Endothelial cell (in vitro differentiated cells): ENCODE measurements at regions not wholly inside any gene's neighbourhood (a gene's known extent, or its start where the extent isn't known, plus 50 kb on each side); places are given as distances from the start of the nearest gene placed in this dataset.

Source experiments
- DNase-seq: peaks from one replicate; pipeline ENCODE4 v3.0.0; 2021; ENCODE audit warnings: low spot score
- H3K27ac Mint-ChIP-seq: one replicate; pipeline ENCODE4 v1.8.0; 2021; ENCODE audit warnings: mixed read lengths, inconsistent platforms; ENCODE audit not compliant: unreplicated experiment
- H3K27me3 Mint-ChIP-seq: one replicate; pipeline ENCODE4 v1.8.0; 2021; ENCODE audit warnings: mild to moderate bottlenecking, moderate library complexity, mixed read lengths, inconsistent platforms; ENCODE audit not compliant: unreplicated experiment
- H3K36me3 Mint-ChIP-seq: one replicate; pipeline ENCODE4 v1.8.0; 2021; ENCODE audit warnings: mild to moderate bottlenecking, low read depth, mixed read lengths, inconsistent platforms; ENCODE audit not compliant: unreplicated experiment
- H3K4me1 Mint-ChIP-seq: one replicate; pipeline ENCODE4 v1.8.0; 2021; ENCODE audit warnings: mild to moderate bottlenecking, mixed read lengths, inconsistent platforms; ENCODE audit not compliant: unreplicated experiment
- H3K4me3 Mint-ChIP-seq: one replicate; pipeline ENCODE4 v1.8.0; 2021; ENCODE audit warnings: mild to moderate bottlenecking, mixed read lengths, inconsistent platforms; ENCODE audit not compliant: unreplicated experiment
- H3K9me3 Mint-ChIP-seq: one replicate; pipeline ENCODE4 v1.8.0; 2021; ENCODE audit warnings: mixed read lengths, inconsistent platforms; ENCODE audit not compliant: unreplicated experiment
- TF ChIP-seq, protein P1 (sequence below): fragments of 200-600 bp; sonication (generic); IDR thresholded peaks from one replicate; pipeline ENCODE4 v1.5.0; 2021; ENCODE audit warnings: antibody characterized with exemption; ENCODE audit not compliant: unreplicated experiment

DNA sequence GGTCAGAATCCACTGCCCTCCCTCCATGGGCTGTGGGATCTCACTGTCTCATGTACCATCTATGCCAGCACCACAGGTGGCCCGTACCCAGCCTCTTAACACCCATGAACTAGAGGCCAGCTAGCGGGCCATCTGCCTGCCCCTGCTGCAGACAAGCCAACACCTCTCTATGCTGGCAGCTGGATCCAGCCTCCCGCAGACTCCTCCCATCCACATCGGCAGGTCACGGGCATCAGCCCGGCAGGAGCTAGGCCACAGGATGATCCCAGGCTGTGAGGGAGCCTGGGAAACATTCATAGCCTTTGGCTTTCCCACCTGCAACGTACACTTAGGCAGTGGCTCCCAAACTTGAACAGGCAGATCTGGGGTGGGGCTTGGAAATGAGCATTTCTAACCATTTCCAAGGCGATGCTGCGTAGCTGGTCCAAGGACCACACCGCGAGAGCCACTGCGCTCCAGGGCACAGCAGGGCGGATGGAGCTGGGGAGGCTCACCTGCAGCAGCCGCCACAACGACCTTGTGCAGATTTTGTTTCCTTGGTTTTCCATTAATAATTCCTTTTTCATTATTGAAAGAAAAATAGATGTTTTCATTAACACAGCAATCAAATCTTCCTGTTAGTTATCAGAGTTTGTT, 114.7 kb downstream of the KCNF1 start:
- H3K4me3 Mint-ChIP-seq, result no peak overlapping the region
- H3K27me3 Mint-ChIP-seq, result peaks cover 9% of the 10 kb centered on the region
- no peak for DNase-seq
- H3K4me1 Mint-ChIP-seq, result peaks cover 13% of the 10 kb centered on the region
- H3K36me3 Mint-ChIP-seq, result no peaks in the 10 kb centered on the region
- no peaks in the 10 kb centered on the region for H3K9me3 Mint-ChIP-seq
- no peak overlapping the region for H3K27ac Mint-ChIP-seq
- TF ChIP-seq, protein P1, sequence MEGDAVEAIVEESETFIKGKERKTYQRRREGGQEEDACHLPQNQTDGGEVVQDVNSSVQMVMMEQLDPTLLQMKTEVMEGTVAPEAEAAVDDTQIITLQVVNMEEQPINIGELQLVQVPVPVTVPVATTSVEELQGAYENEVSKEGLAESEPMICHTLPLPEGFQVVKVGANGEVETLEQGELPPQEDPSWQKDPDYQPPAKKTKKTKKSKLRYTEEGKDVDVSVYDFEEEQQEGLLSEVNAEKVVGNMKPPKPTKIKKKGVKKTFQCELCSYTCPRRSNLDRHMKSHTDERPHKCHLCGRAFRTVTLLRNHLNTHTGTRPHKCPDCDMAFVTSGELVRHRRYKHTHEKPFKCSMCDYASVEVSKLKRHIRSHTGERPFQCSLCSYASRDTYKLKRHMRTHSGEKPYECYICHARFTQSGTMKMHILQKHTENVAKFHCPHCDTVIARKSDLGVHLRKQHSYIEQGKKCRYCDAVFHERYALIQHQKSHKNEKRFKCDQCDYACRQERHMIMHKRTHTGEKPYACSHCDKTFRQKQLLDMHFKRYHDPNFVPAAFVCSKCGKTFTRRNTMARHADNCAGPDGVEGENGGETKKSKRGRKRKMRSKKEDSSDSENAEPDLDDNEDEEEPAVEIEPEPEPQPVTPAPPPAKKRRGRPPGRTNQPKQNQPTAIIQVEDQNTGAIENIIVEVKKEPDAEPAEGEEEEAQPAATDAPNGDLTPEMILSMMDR, result no peak

DNA sequence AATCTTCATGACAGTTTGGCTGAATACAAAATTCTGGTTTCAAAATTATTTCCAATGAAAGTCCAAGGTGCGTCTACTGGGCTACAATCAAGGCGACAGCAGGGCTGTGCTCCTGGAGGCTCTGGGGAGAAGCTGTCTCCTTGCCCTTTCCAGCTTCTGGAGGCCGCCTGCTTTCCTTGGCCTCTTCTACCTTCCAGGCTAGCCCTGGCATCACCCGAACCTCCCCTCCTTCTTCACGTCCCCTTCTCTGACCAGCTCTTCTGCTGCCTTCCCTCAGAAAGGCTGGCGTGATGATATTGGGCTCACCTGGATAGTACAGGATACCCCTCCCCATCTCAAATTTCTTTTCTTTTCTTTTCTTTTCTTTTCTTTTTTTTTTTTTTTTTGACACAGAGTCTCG, 115.5 kb downstream of the KCNF1 start:
- Mint-ChIP-seq H3K4me1 (peaks cover 13% of the 10 kb centered on the region), H3K36me3 (no peaks in the 10 kb centered on the region), H3K4me3 (no peak overlapping the region), H3K27ac (no peak overlapping the region), H3K9me3 (no peaks in the 10 kb centered on the region), H3K27me3 (peaks cover 9% of the 10 kb centered on the region)
- DNase-seq, result no peak
- TF ChIP-seq, protein P1, result no peak

DNA sequence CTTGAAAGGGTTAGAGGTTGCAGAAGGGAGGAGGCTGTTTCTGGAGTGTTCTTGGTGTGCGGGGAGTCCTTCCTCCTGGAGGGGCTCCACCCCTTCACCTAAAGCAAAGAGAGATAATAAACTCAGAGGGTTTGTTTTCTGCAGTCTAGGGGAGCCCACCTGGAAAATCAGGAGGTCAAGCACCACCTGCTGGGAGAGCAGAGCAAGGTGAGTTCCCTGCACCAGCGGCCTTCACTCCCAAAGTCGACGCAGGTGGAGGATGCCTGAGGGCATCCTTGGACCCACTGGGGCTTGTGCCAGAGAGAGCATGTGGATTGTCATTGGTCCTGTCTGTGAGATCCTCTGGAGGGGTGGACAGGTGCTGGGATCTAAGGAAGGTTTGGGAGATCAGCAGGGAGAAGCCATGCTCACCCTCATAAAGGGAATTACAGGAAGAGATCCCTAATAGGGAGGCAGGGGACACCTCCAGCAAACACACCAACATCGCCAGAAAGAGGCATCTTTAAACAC, 116.7 kb downstream of the KCNF1 start:
- H3K4me3 Mint-ChIP-seq, result no peak overlapping the region
- H3K36me3 Mint-ChIP-seq, result no peaks in the 10 kb centered on the region
- H3K4me1 Mint-ChIP-seq, result peaks cover 13% of the 10 kb centered on the region
- no peak for DNase-seq
- TF ChIP-seq, protein P1, result no peak
- H3K27ac Mint-ChIP-seq, result no peak overlapping the region
- H3K27me3 Mint-ChIP-seq, result peaks cover 9% of the 10 kb centered on the region
- H3K9me3 Mint-ChIP-seq, result no peaks in the 10 kb centered on the region

DNA sequence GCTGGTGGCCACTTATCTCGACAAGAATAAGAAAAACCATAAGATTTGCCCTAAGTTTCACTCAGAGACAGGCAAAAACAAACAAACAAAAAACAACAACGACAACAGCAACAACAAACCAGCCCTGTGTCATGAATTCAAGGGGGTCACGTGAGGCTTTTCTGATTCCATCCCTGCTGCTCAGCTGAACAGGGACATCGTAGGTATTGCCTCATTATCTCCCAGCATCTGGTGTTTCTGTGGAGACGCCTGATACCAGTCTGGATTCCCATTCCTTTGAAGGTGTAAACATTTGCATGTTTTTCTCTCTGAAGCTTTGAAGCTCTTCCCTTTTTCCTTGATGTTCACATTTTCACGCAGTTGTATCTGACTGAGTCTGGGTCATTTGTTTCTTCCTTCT, 117.4 kb downstream of the KCNF1 start:
- no peak for DNase-seq
- Mint-ChIP-seq H3K27ac (no peak overlapping the region), H3K4me1 (peaks cover 13% of the 10 kb centered on the region)

DNA sequence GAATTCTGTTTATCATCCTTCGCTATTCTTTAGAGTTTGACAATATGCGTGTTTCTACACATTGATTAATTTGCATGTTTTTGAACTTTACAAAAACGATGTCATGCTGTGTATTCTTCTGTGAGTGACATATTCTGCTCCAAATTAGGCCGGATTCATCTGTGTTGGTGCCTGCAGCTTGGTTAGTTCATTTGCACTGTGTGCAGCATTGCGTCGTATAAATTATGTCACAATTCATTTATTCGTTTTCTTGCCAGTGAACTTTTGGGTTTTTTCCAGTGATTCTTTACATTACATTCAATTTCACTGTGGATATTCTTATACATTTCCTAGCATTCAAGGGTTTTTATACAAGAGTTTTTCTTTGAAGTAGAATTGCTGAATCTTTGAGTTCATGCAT, 118.3 kb downstream of the KCNF1 start:
- Mint-ChIP-seq H3K27me3 (peaks cover 6% of the 10 kb centered on the region), H3K4me3 (no peak overlapping the region), H3K4me1 (peaks cover 9% of the 10 kb centered on the region), H3K9me3 (no peaks in the 10 kb centered on the region), H3K27ac (no peak overlapping the region), H3K36me3 (no peaks in the 10 kb centered on the region)
- TF ChIP-seq, protein P1, result no peak
- DNase-seq, result no peak

More for the DNA sequence above, 117.4 kb downstream of the KCNF1 start:
- TF ChIP-seq, protein P1, result no peak
- Mint-ChIP-seq H3K4me3 (no peak overlapping the region), H3K9me3 (no peaks in the 10 kb centered on the region), H3K27me3 (peaks cover 9% of the 10 kb centered on the region), H3K36me3 (no peaks in the 10 kb centered on the region)
